GM18861 (cell line): ENCODE measurements at regions not wholly inside any gene's neighbourhood (a gene's known extent, or its start where the extent isn't known, plus 50 kb on each side); places are given as distances from the start of the nearest gene placed in this dataset.
"Not testable (repeated sequence)": the region's sequence is repeated elsewhere in the genome, so short reads cannot be mapped to it uniquely, and the experiment has no call there.

Source experiments
- ATAC-seq: cut with Tn5 transposase; IDR thresholded peaks from one replicate; pipeline ENCODE4 v1.9.1; 2021; ENCODE audit not compliant: unreplicated experiment

GRCh38 chr5:75951158-75951557 lies 132.0 kb upstream of the SV2C start:
- no peak for ATAC-seq

- ATAC-seq: no peak
Measured at GRCh38 chr5:75948438-75948837, 134.7 kb upstream of the SV2C start.

GRCh38 chr5:75940418-75940817 lies 142.8 kb upstream of the SV2C start:
- ATAC-seq: no peak

- no peak for ATAC-seq
Measured at GRCh38 chr5:75935572-75935971, 147.6 kb upstream of the SV2C start.

- ATAC-seq: no peak
Measured at GRCh38 chr5:75933489-75933888, 149.7 kb upstream of the SV2C start.

- ATAC-seq: no peak
Measured at GRCh38 chr5:75931175-75931574, 152.0 kb upstream of the SV2C start.

GRCh38 chr5:75928992-75929391 lies 154.2 kb upstream of the SV2C start:
- ATAC-seq: no peak

GRCh38 chr5:75922480-75922879 lies 160.7 kb upstream of the SV2C start:
- no peak for ATAC-seq

- no peak for ATAC-seq
Measured at GRCh38 chr5:75921011-75921410, 162.2 kb upstream of the SV2C start.

- no peak for ATAC-seq
Measured at GRCh38 chr5:75916144-75916543, 167.0 kb upstream of the SV2C start.

- ATAC-seq: no peak
Measured at GRCh38 chr5:75909223-75909622, 174.0 kb upstream of the SV2C start.

- no peak for ATAC-seq
Measured at GRCh38 chr5:75907651-75908050, 175.5 kb upstream of the SV2C start.

GRCh38 chr5:75894482-75894881 lies 177.2 kb upstream of the POC5 start:
- no peak for ATAC-seq

GRCh38 chr5:75891736-75892135 lies 174.5 kb upstream of the POC5 start:
- ATAC-seq: no peak

GRCh38 chr5:75891020-75891419 lies 173.8 kb upstream of the POC5 start:
- no peak for ATAC-seq

- no peak for ATAC-seq
Measured at GRCh38 chr5:75890546-75890945, 173.3 kb upstream of the POC5 start.

- ATAC-seq: no peak
Measured at GRCh38 chr5:75886706-75887105, 169.5 kb upstream of the POC5 start.

GRCh38 chr5:75885849-75886596 lies 168.8 kb upstream of the POC5 start:
- no peak for ATAC-seq

- ATAC-seq: no peak
Measured at GRCh38 chr5:75885321-75885720, 168.1 kb upstream of the POC5 start.

GRCh38 chr5:75869891-75870290 lies 152.7 kb upstream of the POC5 start:
- no peak for ATAC-seq

GRCh38 chr5:75862872-75863271 lies 145.6 kb upstream of the POC5 start:
- no peak for ATAC-seq

- ATAC-seq: not testable (repeated sequence)
Measured at GRCh38 chr5:75859621-75860020, 142.4 kb upstream of the POC5 start.

GRCh38 chr5:75856056-75856455 lies 138.8 kb upstream of the POC5 start:
- ATAC-seq: no peak
